SK-N-SH treated with all-trans-retinoic acid at 6 μM for 48 hours (cell line): ENCODE measurements at regions not wholly inside any gene's neighbourhood (a gene's known extent, or its start where the extent isn't known, plus 50 kb on each side); places are given as distances from the start of the nearest gene placed in this dataset.

Experiments used
- ARNTL ChIP-seq: fragments of 450-650 bp; formaldehyde crosslinking; IDR thresholded peaks from 2 replicates; pipeline ENCODE4 v1.5.0; 2020; ENCODE audit warnings: low read depth, mild to moderate bottlenecking, moderate library complexity, borderline replicate concordance
- ISL1 ChIP-seq: fragments of 250-450 bp; sonication (Bioruptor Pico); IDR thresholded peaks from 2 replicates; pipeline ENCODE4 v2.1.2; 2022; ENCODE audit warnings: mild to moderate bottlenecking, moderate library complexity
- ZFP30 ChIP-seq: fragments of 450-650 bp; formaldehyde crosslinking; IDR thresholded peaks from 2 replicates; pipeline ENCODE4 v1.5.0; 2022; ENCODE audit warnings: mild to moderate bottlenecking, moderate library complexity
- TF ChIP-seq, protein P1 (sequence below): fragments of 250-450 bp; sonication (Bioruptor Pico); IDR thresholded peaks from 2 replicates; pipeline ENCODE4 v1.5.1; 2020; ENCODE audit warnings: low read depth, mild to moderate bottlenecking, moderate library complexity
- TF ChIP-seq, protein P2 (sequence below): fragments of 250-450 bp; sonication (Bioruptor Pico); IDR thresholded peaks from 2 replicates; pipeline ENCODE4 v1.8.0; 2020; ENCODE audit warnings: mild to moderate bottlenecking, moderate library complexity, borderline replicate concordance

DNA sequence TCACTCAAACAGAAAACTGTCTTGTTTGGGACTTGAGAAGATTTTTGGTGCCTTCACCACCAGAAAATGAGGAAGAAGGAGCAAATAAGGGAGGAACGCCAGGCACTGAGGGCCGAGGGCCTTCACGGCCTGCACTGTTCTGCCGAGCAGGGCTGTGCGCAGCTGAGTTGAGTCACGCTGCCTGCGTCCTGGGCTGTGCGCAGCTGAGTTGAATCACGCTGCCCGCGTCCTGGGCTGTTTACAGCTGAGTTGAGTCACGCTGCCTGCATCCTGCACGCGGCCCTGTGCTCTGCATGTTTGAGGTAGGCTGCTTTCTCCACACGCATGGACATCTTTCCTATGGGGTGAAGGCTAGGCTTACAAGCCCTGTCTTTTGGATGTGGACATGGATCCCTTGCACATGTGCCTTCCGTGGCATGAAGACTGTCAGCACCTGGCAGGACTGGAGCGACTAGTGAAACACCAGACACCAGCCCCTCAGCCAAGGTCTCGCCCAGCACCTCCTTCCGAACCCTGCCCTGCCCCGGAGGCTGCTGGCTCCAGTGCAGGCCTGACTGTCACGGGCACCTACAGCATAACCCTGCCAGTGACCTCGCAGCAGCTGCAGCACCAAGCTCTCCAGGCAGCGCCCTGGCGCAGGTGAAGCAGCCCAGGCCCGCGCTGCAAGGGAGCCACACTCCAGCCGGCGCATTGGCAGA lies 96.7 kb downstream of the HTR5A start:
- no peak for TF ChIP-seq ISL1
- TF ChIP-seq ARNTL (CRISPR knock-in tag): no peak
- TF ChIP-seq, protein P1, sequence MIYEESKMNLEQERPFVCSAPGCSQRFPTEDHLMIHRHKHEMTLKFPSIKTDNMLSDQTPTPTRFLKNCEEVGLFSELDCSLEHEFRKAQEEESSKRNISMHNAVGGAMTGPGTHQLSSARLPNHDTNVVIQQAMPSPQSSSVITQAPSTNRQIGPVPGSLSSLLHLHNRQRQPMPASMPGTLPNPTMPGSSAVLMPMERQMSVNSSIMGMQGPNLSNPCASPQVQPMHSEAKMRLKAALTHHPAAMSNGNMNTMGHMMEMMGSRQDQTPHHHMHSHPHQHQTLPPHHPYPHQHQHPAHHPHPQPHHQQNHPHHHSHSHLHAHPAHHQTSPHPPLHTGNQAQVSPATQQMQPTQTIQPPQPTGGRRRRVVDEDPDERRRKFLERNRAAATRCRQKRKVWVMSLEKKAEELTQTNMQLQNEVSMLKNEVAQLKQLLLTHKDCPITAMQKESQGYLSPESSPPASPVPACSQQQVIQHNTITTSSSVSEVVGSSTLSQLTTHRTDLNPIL: no peak
- TF ChIP-seq, protein P2, sequence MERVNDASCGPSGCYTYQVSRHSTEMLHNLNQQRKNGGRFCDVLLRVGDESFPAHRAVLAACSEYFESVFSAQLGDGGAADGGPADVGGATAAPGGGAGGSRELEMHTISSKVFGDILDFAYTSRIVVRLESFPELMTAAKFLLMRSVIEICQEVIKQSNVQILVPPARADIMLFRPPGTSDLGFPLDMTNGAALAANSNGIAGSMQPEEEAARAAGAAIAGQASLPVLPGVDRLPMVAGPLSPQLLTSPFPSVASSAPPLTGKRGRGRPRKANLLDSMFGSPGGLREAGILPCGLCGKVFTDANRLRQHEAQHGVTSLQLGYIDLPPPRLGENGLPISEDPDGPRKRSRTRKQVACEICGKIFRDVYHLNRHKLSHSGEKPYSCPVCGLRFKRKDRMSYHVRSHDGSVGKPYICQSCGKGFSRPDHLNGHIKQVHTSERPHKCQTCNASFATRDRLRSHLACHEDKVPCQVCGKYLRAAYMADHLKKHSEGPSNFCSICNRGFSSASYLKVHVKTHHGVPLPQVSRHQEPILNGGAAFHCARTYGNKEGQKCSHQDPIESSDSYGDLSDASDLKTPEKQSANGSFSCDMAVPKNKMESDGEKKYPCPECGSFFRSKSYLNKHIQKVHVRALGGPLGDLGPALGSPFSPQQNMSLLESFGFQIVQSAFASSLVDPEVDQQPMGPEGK: no peak
- TF ChIP-seq ZFP30 (CRISPR knock-in tag): no peak
